Coronary artery (tissue), 2 donors: ENCODE measurements at regions not wholly inside any gene's neighbourhood (a gene's known extent, or its start where the extent isn't known, plus 50 kb on each side); places are given as distances from the start of the nearest gene placed in this dataset.

ENCODE experiments used
- DNase-seq: peaks from one replicate; pipeline ENCODE4 v3.0.0-alpha.2; 2017; ENCODE audit warnings: low spot score
- H3K27ac ChIP-seq, 2 donors: fragments of 200-600 bp; sonication (generic); one replicate each; pipeline ENCODE4 v1.5.1; 2016 to 2019
- H3K4me3 ChIP-seq: fragments of 200-600 bp; sonication (generic); 2 replicates; pipeline ENCODE4 v1.5.1; 2016; ENCODE audit warnings: mild to moderate bottlenecking, moderate library complexity
- CTCF ChIP-seq: fragments of 200-600 bp; sonication (generic); IDR thresholded peaks from one replicate; pipeline ENCODE4 v1.5.1; 2019; ENCODE audit warnings: antibody characterized with exemption

GRCh38 chr9:81259896-81260295 is 429.5 kb downstream of the TLE1 start:
- Histone ChIP-seq H3K4me3 (no peak overlapping the region), H3K27ac (no peak overlapping the region)
- no peak for DNase-seq
- TF ChIP-seq CTCF, result no peak

- Histone ChIP-seq H3K27ac (no peak overlapping the region), H3K4me3 (no peak overlapping the region)
- TF ChIP-seq CTCF, result no peak
- no peak for DNase-seq
These were observed 433.0 kb downstream of the TLE1 start for GRCh38 chr9:81256368-81256767.

DNA sequence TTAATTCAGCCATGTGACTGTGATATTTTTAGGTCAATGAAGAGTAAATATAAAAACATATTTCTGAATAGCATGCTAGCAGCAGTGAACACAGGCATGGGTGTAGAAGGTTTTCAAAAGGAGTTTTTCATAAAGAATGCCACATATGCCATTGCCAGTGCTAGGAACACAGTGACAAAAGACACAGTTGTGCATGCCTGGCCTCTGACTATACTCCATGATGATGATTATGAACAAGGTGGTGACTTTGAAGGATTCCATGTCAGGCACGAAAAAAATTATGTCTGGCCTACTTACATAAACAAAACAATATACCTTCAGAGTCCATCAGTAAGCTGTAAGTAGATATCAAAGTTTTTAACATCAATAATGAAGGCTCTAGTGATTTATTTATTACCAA is 438.7 kb downstream of the TLE1 start:
- H3K27ac ChIP-seq, result no peak overlapping the region
- no peak overlapping the region for H3K4me3 ChIP-seq
- no peak for TF ChIP-seq CTCF
- DNase-seq, result no peak

DNA sequence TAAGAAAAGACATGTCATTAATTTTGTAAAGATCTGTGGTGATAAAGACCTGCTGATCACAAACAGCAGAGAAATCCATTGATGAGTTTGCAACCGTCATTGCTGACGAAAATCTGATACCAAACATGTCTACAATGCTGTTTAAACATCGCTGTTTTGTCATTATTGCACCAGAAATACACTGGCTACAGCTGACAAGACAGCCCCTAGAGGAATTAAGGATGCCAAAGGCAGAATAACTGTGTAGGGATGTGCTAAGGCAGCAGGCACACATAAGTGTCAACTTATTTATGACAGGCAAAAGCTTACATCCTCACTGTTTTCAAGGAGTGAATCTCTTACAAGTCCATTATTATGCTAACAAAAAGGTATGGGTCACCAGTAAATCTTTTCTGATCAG is 439.3 kb downstream of the TLE1 start:
- no peak for DNase-seq
- no peak for TF ChIP-seq CTCF
- Histone ChIP-seq H3K4me3 (no peak overlapping the region), H3K27ac (no peak overlapping the region)

DNA sequence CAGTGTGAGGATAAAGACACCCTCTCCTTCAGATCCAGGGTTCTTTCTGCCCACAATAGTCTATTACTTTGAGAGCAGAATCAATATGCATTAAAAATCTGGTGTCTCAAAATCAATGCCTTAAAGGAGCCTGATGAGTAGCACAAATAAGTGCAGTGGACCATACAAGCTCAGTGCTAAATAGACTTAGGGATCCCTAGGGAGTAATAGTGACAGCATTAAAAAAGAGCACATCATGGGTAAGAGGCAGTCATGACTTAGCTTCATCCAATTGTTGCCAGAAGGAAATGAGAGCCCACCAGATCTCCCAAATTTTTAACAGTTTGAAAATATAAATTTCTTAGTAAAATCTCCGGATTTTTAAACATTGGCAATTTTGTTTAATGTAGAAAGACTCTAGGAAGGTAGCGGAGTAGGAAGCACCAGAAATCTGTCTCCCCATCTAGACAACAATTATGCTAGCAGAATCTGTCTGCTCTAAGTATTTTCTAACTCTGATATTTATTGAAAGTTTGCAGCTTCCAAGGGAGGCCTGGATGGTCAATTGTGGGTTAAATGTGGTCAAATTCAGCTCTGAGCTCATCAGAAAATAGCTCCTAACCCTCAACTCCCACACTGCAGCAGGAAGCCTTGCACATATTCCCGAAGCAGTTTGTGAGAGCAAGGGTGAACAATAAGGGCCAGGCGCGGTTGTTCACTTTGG is 443.9 kb downstream of the TLE1 start:
- no peak overlapping the region for H3K4me3 ChIP-seq
- no peak for DNase-seq
- TF ChIP-seq CTCF, result no peak
- H3K27ac ChIP-seq, result no peak overlapping the region

GRCh38 chr9:81244631-81245030 is 444.7 kb downstream of the TLE1 start:
- Histone ChIP-seq H3K27ac (no peak overlapping the region), H3K4me3 (no peak overlapping the region)
- no peak for TF ChIP-seq CTCF
- DNase-seq, result no peak

- TF ChIP-seq CTCF, result no peak
- H3K27ac ChIP-seq, result no peak overlapping the region
- no peak for DNase-seq
- no peak overlapping the region for H3K4me3 ChIP-seq
These were observed 446.5 kb downstream of the TLE1 start for GRCh38 chr9:81242866-81243265.
